Adrenal gland (tissue), 9 donors: ENCODE measurements at regions not wholly inside any gene's neighbourhood (a gene's known extent, or its start where the extent isn't known, plus 50 kb on each side); places are given as distances from the start of the nearest gene placed in this dataset.

Source experiments
- DNase-seq, 7 donors: peaks; one replicate each; pipeline ENCODE4 v3.0.0-alpha.2; 2019 to 2020
- H3K27ac ChIP-seq, 5 donors: fragments of 200-600 bp; sonication (generic) in 4 of 5; 1 replicate in 3 of 5; 2 replicates in 2 of 5; pipeline versions ENCODE4 v1.5.1 to v1.8.0; 2016 to 2020; ENCODE audit warnings: mild to moderate bottlenecking in 1 of 5
- H3K27me3 ChIP-seq: fragments of 200-600 bp; 2 replicates; pipeline ENCODE4 v1.8.0; 2021
- H3K36me3 ChIP-seq, 2 donors: fragments of 200-600 bp; replicated peaks in 1 of 2; 1 replicate in 1 of 2; 2 replicates in 1 of 2; pipeline versions ENCODE4 v1.5.1 to v1.8.0; 2018 to 2022
- H3K4me1 ChIP-seq, 2 donors: fragments of 200-600 bp; replicated peaks in 1 of 2; 1 replicate in 1 of 2; 2 replicates in 1 of 2; pipeline versions ENCODE4 v1.5.1 to v1.8.0; 2018 to 2021
- H3K4me3 ChIP-seq, 4 donors: fragments of 200-600 bp; sonication (generic) in 3 of 4; one replicate each; pipeline ENCODE4 v1.5.1; 2016 to 2018
- H3K9me3 ChIP-seq, 3 donors: fragments of 200-600 bp; sonication (generic) in 1 of 3; replicated peaks in 1 of 3; 1 replicate in 2 of 3; 2 replicates in 1 of 3; pipeline versions ENCODE4 v1.5.1 to v1.8.0; 2016 to 2021
- CTCF ChIP-seq, 6 experiments: fragments of 450-650 bp in 4 of 6; fragments of 200-600 bp in 2 of 6; sonication (generic) in 1 of 6; IDR thresholded peaks; 1 replicate in 5 of 6; 2 replicates in 1 of 6; pipeline versions ENCODE4 v1.5.1 to v1.8.0; 2016 to 2021; ENCODE audit warnings: antibody characterized with exemption in 6 of 6, mild to moderate bottlenecking in 2 of 6, moderate library complexity in 1 of 6
- POLR2A ChIP-seq, 2 donors: fragments of 450-650 bp; IDR thresholded peaks; one replicate each; pipeline ENCODE4 v1.6.1; 2017; ENCODE audit warnings: antibody characterized with exemption in 2 of 2, mild to moderate bottlenecking in 2 of 2, moderate library complexity in 1 of 2
- WGBS, 4 donors: extraction: QIAGEN DNeasy Blood & Tissue Kit in 2 of 4; methylation state at CpG; one replicate each; pipeline versions ENCODE4 v1.1.5 to v1.1.7; 2013 to 2017; 5-methylcytosine and 5-hydroxymethylcytosine counted together
- intact Hi-C, 2 donors: fragments of 100-400 bp; cut with DNase I; formaldehyde crosslinking; loops; one replicate each; pipeline versions ENCODE4 v1.14.1 to v1.15.0; 2022 to 2023
- donor health status: healthy with polysubstance abuse.
- donor health status: Bipolar disorder and iron deficiency.
- donor health status: DM: yes; HTN: yes; CAD: no.
- donor health status: DM: no; HTN: no; CAD: no.
- donor health status: DM: no; HTN: no; CAD: no.

DNA sequence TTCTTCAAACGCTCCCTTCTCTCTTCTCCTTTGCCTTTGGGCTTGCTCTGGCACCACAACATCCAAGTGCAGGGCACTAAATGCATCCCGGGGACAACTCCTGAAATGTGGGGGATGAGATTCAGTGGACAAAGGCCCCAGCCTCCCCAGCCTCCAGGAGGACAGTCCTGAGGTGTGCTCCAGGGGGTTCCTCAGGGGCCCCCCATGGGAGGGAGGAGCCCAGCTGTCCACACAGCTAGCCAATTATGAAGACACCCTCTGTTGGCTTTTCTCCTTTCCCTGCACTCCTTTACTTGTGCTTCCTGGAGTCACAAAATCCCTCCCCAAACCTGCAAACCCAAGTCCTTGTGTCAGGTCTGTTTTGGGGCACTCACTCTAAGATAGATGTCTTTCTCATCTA is 735.4 kb downstream of the PTPRU start:
- Histone ChIP-seq H3K4me3 (no peak overlapping the region), H3K9me3 (no peaks in the 10 kb centered on the region), H3K27me3 (no peaks in the 10 kb centered on the region), H3K27ac (no peak overlapping the region), H3K36me3 (no peaks in the 10 kb centered on the region), H3K4me1 (no peaks in the 10 kb centered on the region)
- WGBS, 4 donors = 60 to 82% (median 71%) methylated on average over 2 of the region's 2 CpGs
- TF ChIP-seq POLR2A (IDR thresholded peaks at IDR 0.05) (no peak), CTCF (IDR thresholded peaks at IDR 0.05) (no peak)
- DNase-seq = no peak
- intact Hi-C loops = no loop called here

DNA sequence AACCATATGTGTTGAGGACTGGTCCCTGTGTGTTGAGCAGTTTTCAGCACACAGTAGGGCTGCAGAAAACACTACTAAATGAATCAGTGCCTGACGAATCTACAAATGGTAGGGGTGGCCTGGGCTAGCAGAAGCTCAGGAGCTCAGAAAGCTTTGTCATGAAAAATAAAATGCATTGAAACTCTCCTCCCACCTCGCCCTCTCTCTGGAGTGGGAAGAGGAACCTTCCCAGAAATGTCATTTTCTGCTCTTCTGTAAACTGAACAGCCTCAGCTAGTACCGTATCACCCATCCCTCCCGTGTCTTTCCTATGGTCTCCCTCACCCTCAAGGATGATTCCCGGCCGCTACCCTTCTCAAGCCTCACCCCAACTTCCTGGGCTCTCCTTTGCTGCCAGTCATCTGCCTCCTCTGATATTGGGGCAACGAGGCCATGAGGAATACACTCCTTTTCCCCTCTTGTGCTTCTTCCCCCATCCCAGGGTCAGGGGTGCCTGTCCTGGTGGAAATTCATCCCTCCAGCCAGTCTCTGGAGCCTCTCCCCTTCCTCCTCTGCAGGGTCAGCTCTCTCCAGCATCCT is 734.5 kb downstream of the PTPRU start:
- Histone ChIP-seq H3K4me3 (no peak overlapping the region), H3K27ac (no peak overlapping the region), H3K9me3 (no peaks in the 10 kb centered on the region), H3K4me1 (no peaks in the 10 kb centered on the region), H3K36me3 (no peaks in the 10 kb centered on the region), H3K27me3 (no peaks in the 10 kb centered on the region)
- TF ChIP-seq POLR2A (IDR thresholded peaks at IDR 0.05) (no peak), CTCF (IDR thresholded peaks at IDR 0.05) (no peak)
- intact Hi-C loops = no loop called here
- DNase-seq = peak in 2 of 7 donors; percentile 6 to 15
- 63 to 76% (median 73%) methylated on average over 7 of the region's 7 CpGs for whole genome bisulfite sequencing, 4 donors

DNA sequence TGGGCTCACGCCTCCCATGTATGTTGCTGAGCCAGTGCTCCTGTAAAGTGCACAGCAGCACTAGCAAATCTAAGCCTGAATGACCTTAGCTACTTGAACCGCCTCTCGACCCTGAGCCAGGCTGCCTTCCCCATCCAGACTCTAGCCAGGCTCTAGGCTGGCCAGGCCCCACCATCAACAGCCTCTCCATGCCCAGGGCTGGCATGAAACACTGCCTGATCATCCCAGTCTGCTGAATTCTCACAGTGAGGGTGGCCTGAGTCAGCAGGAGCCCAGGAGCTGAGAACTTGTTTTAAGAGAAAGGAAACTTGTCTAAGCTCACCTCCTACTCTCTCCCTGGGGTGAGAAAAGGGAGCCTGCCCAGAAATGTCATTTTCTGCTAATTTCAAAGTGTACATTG is 733.3 kb downstream of the PTPRU start:
- 80 to 82% (median 81%) methylated on average over 1 to 3 of the region's 3 CpGs; no CpG with 5 or more reads in 1 of the 4 donors for WGBS, 4 donors
- intact Hi-C loops = no loop called here
- no peaks in the 10 kb centered on the region for H3K36me3 ChIP-seq
- no peak overlapping the region for H3K4me3 ChIP-seq
- no peak for DNase-seq
- no peaks in the 10 kb centered on the region for H3K27me3 ChIP-seq
- no peak overlapping the region for H3K27ac ChIP-seq
- TF ChIP-seq POLR2A (IDR thresholded peaks at IDR 0.05) = no peak
- no peak for TF ChIP-seq CTCF (IDR thresholded peaks at IDR 0.05)
- no peaks in the 10 kb centered on the region for H3K4me1 ChIP-seq
- H3K9me3 ChIP-seq = no peaks in the 10 kb centered on the region

- H3K9me3 ChIP-seq = no peaks in the 10 kb centered on the region
- DNase-seq = peak in 2 of 7 donors; percentile 6 to 30
- H3K27ac ChIP-seq = no peak overlapping the region
- H3K27me3 ChIP-seq = no peaks in the 10 kb centered on the region
- no peaks in the 10 kb centered on the region for H3K4me1 ChIP-seq
- intact Hi-C loops = no loop called here
- WGBS, 4 donors = 32 to 44% (median 37%) methylated on average over 4 of the region's 4 CpGs
- no peaks in the 10 kb centered on the region for H3K36me3 ChIP-seq
- no peak for TF ChIP-seq POLR2A (IDR thresholded peaks at IDR 0.05)
- no peak for TF ChIP-seq CTCF (IDR thresholded peaks at IDR 0.05)
- no peak overlapping the region for H3K4me3 ChIP-seq
Measured at GRCh38 chr1:29967261-29967660, 730.9 kb downstream of the PTPRU start.
